NOMO-1 (cell line): ENCODE measurements at regions not wholly inside any gene's neighbourhood (a gene's known extent, or its start where the extent isn't known, plus 50 kb on each side); places are given as distances from the start of the nearest gene placed in this dataset.

ENCODE experiments used
- DNase-seq, 2 experiments: peaks; one replicate each; lab custom pipeline; 2025; ENCODE audit not compliant: unreplicated experiment in 2 of 2; lab: John Stamatoyannopoulos, UW

DNA sequence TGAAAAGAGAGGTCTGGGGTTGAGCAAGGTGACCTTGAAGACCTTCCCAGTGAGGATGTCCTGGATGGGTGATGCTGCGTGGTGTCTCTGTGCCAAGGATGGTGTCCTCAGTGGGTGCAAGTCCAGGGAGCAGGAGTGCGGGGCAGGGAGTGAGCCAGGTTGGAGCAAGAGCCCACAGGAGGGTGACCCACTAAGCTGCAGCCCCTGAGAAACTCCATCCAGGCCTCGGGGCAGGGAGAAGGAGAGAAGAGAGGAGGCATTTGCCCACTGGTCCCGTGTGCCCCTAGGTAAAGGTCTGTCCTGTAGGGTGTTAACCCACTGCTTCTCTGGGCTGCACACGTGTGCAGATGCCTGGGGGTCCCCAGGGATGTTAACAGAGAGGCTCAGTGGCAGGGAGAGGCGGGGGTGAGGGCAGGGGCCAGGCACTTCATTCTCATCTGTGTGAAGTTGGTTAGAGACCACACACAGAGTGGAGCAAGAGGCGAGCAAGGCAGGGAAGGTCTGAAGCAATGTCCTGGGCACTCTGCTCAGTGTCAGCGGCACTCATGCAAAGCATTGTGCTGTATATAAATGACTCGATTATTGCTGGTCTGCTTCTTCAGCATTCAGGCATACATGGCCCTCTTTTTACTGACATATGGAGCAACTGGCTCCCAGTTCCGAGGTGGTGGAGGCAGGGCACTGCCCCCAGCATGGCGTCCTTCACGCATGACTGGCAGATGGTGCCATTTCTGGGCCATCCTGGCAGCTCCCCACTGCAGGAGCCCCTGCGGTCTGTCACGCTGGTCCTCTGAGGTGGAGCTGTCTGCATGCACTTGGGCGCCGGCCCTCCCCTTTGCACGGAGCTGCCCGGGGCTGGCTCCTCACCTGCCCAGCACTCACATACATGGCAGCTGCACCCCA lies 117.2 kb upstream of the HS6ST1 start:
- DNase-seq: no peak

GRCh38 chr2:128436479-128437203 lies 118.0 kb upstream of the HS6ST1 start:
- no peak for DNase-seq

- no peak for DNase-seq
Measured at GRCh38 chr2:128437204-128437565, 118.5 kb upstream of the HS6ST1 start.

- no peak for DNase-seq
Measured at GRCh38 chr2:128438091-128438490, 119.4 kb upstream of the HS6ST1 start.

DNA sequence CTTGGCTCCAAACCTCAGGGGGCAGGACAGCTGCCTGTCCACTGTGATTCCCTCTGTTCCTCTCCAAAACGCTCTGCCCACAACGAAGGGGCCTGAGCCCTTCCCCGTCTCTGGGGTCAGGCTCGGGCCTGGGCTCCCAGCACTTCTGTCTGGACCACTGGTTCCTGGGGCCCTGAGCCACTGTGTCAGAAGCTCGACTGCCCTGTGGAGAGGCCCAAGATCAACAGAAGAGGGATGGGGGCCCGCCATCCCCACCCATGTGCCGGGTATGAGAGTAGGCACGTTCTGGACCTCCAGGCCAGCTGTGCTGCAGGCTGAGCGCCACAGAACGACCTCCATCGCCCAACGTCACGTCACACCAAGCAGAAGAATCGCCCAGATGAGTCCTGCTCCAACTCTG lies 119.9 kb upstream of the HS6ST1 start:
- DNase-seq: no peak

GRCh38 chr2:128439031-128439790 lies 120.5 kb upstream of the HS6ST1 start:
- no peak for DNase-seq

- no peak for DNase-seq
Measured at GRCh38 chr2:128439791-128440665, 121.4 kb upstream of the HS6ST1 start.

DNA sequence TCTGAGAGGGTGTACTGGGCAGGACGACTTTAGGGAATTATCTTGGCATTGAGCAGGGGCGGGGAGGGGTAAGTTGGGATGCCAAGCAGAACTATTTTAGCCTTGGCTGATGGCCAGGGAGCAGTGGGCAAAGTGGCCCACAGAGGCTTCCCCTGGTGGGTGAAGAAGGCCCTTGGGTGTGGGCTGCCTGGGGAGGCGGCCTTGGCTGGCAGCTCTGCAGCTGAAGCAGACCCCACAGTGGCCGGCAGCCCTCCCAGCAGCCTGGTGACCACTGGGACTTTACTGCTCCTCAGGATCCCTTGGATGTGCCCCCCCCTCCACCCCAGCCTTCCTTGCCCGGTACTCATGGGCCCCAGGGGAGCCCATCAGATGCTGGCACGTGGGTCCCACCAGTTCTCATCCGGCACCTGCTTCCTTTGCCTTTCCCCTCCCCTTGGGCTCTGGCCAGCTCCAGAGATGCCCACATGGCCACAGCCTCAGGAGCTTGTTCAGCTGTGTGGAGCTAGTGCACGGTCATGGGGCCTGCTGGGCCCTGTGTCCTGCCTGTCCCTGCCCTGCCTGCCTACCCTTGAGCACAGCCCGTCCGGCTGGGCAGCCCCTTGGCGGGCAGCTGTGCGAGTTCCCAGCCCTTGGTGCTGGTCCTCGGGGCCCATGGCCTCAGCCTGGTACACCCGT lies 122.1 kb upstream of the HS6ST1 start:
- no peak for DNase-seq

DNA sequence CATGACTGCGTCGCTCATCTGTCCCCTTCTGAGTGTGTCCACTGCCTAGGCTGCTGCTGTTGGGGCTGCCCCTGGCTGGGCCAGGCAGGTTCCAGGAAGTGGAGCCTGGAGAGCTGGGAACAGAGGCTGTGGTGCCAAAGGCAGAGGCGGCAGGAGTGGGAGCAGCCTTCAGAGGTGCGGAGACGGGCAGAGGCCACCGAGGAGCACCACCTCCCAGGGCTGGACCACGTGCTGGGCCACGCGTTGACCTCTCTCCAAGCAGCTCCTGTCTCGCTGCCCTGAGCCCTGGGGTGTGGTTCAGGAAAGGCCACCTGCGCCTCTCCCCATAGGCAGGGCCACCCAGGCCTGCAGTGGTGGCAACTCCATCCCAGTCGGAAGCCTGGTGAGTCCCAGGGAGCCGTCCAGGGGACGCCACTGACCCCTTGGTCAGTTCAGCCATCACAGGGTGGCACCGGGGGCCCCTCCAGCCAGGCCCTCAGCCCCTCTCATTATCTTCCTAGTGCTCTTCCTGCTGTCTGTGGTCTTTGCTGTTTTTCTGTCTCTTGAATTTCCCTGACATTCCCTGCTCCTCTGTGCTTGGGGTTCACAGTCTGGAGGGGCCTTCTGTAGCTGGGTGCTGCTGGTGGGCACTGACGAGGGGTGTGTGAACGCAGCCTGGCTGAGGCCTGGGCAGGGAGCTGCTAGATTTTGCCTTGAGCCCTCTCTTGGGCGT lies 122.8 kb upstream of the HS6ST1 start:
- DNase-seq: no peak

GRCh38 chr2:128442053-128442751 lies 123.5 kb upstream of the HS6ST1 start:
- peak; percentile 27 to 29 for DNase-seq

GRCh38 chr2:128442891-128443302 lies 124.2 kb upstream of the HS6ST1 start:
- DNase-seq: peak; percentile 29 to 38

GRCh38 chr2:128444121-128444771 lies 125.6 kb upstream of the HS6ST1 start:
- DNase-seq: no peak

DNA sequence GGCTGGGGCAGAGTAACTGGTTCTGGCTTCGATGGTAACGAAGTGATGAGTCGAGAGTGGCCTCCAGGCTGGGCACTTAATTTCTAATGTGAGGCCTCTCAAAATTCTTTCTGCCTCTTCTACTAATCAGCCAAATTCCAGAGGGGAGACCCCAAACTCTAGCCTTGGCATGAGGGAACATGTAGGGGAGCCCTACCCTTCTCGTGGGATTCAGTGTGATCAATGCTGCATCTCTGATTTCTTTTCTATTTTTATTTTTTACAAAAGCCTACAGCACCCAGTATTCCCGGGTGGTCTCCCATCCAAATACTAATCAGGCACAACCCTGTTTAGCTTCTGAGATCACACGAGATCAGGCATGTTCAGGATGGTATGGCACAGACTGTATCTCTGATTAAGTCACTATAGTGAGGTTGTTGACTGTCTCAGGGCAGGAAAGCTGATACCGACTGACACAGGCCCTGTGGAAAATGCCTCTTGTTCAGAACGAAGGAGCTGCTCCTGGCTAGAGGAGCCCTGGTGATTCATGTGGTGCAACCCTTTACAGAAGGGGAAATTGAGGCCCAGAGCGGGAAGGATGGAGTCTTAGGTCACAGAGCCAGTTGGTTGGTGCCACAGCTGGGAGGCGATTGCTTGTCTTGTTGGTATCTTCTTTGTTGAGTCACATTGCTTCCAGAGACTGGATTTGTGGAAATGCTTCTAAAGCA lies 126.3 kb upstream of the HS6ST1 start:
- DNase-seq: no peak

GRCh38 chr2:128445523-128445900 lies 126.8 kb upstream of the HS6ST1 start:
- no peak for DNase-seq

- no peak for DNase-seq
Measured at GRCh38 chr2:128446049-128446873, 127.6 kb upstream of the HS6ST1 start.

- DNase-seq: no peak
Measured at GRCh38 chr2:128446874-128447537, 128.3 kb upstream of the HS6ST1 start.
